H1 (cell line): ENCODE measurements at regions not wholly inside any gene's neighbourhood (a gene's known extent, or its start where the extent isn't known, plus 50 kb on each side); places are given as distances from the start of the nearest gene placed in this dataset.

Experiments used
- CTCF ChIA-PET: fragments of 300-600 bp; sonication (Branson Sonifier 250); formaldehyde crosslinking; loops from one replicate; lab custom pipeline; 2021; ENCODE audit not compliant: partially characterized antibody; lab: Charles Lee
- POLR2A ChIA-PET: fragments of 300-600 bp; sonication (Branson Sonifier 250); formaldehyde crosslinking; loops from one replicate; lab custom pipeline; 2021; ENCODE audit warnings: inconsistent platforms; ENCODE audit not compliant: partially characterized antibody; lab: Charles Lee
- DNase-seq, 2 experiments: peaks; one replicate each; pipeline versions ENCODE4 v3.0.0 to v3.0.0-alpha.2; 2010 to 2022; ENCODE audit warnings: low spot score in 2 of 2, low read depth in 1 of 2, mixed read lengths in 1 of 2
- FAIRE-seq: peaks from 2 replicates; lab custom pipeline; 2011; peaks lifted over from hg19 to GRCh38; lab: Jason Lieb, UNC
- H2AFZ ChIP-seq: 2 replicates; pipeline ENCODE4 v1.8.1; 2012; ENCODE audit warnings: low read length, inconsistent platforms
- H2AK5ac ChIP-seq: 2 replicates; pipeline ENCODE4 v1.6.1; 2013; ENCODE audit warnings: low read depth, low read length
- H2BK120ac ChIP-seq: replicated peaks from 2 replicates; pipeline ENCODE3; 2013; ENCODE audit warnings: low read depth, low read length, inconsistent platforms
- H2BK12ac ChIP-seq: 2 replicates; pipeline ENCODE4 v1.6.1; 2013; ENCODE audit warnings: low read depth, low read length
- H2BK15ac ChIP-seq: 2 replicates; pipeline ENCODE4 v1.6.1; 2013; ENCODE audit warnings: low read length
- H2BK20ac ChIP-seq: 2 replicates; pipeline ENCODE4 v1.6.1; 2013; ENCODE audit warnings: low read length
- H2BK5ac ChIP-seq: 2 replicates; pipeline ENCODE4 v1.6.1; 2013; ENCODE audit warnings: low read depth, low read length
- H3K14ac ChIP-seq: 2 replicates; pipeline ENCODE4 v1.6.1; 2013; ENCODE audit warnings: inconsistent platforms; ENCODE audit not compliant: insufficient read length
- H3K18ac ChIP-seq: 2 replicates; pipeline ENCODE4 v1.6.1; 2013; ENCODE audit warnings: low read length; ENCODE audit errors: extremely low read depth
- H3K23ac ChIP-seq: 2 replicates; pipeline ENCODE4 v1.6.1; 2013; ENCODE audit warnings: inconsistent platforms; ENCODE audit not compliant: insufficient read length
- H3K23me2 ChIP-seq: 2 replicates; pipeline ENCODE4 v1.6.1; 2013; ENCODE audit warnings: low read depth, low read length
- H3K27ac ChIP-seq: 2 replicates; pipeline ENCODE4 v1.6.1; 2011; ENCODE audit warnings: low read depth, low read length, inconsistent platforms
- H3K27me3 ChIP-seq, 4 experiments: replicated peaks in 1 of 4; 1 replicate in 1 of 4; 2 replicates in 3 of 4; pipeline versions ENCODE4 v1.6.1 to v1.8.1; 2011 to 2013; ENCODE audit warnings: low read length in 3 of 4, mild to moderate bottlenecking in 3 of 4, inconsistent platforms in 2 of 4, mixed read lengths in 2 of 4, moderate library complexity in 1 of 4; ENCODE audit not compliant: control insufficient read depth in 3 of 4, insufficient read depth in 3 of 4; ENCODE audit errors: extremely low read depth in 1 of 4
- H3K36me3 ChIP-seq, 4 experiments: 2 replicates each; pipeline versions ENCODE4 v1.6.1 to v1.8.1; 2011 to 2013; ENCODE audit warnings: mild to moderate bottlenecking in 4 of 4, low read length in 3 of 4, moderate library complexity in 2 of 4, control low read depth in 1 of 4, inconsistent platforms in 1 of 4; ENCODE audit not compliant: insufficient read depth in 4 of 4, control insufficient read depth in 2 of 4
- H3K4ac ChIP-seq: replicated peaks from 2 replicates; pipeline ENCODE3; 2013; ENCODE audit warnings: low read length, low read depth, mixed read lengths, inconsistent platforms; ENCODE audit not compliant: insufficient read length
- H3K4me1 ChIP-seq, 4 experiments: replicated peaks in 1 of 4; 1 replicate in 1 of 4; 2 replicates in 3 of 4; pipeline versions ENCODE4 v1.6.1 to v1.8.1; 2011 to 2013; ENCODE audit warnings: low read length in 3 of 4, inconsistent platforms in 2 of 4, mixed read lengths in 1 of 4; ENCODE audit not compliant: insufficient read depth in 4 of 4, control insufficient read depth in 3 of 4
- H3K4me2 ChIP-seq, 2 experiments: 2 replicates each; pipeline versions ENCODE4 v1.6.1 to v1.8.1; 2011 to 2013; ENCODE audit warnings: low read depth in 2 of 2, low read length in 2 of 2, control low read depth in 1 of 2, inconsistent platforms in 1 of 2, mild to moderate bottlenecking in 1 of 2; ENCODE audit not compliant: insufficient read depth in 1 of 2
- H3K4me3 ChIP-seq, 4 experiments: fragments of 200-600, 300-600 bp in 1 of 4; sonication (generic), shearing (Covaris generic), sonication (Bioruptor Twin) in 1 of 4; 2 replicates each; pipeline versions ENCODE4 v1.5.1 to v1.8.1; 2011 to 2016; ENCODE audit warnings: low read length in 4 of 4, low read depth in 3 of 4, control low read depth in 2 of 4, inconsistent platforms in 2 of 4, mild to moderate bottlenecking in 2 of 4, mixed read lengths in 1 of 4, moderate library complexity in 1 of 4; ENCODE audit not compliant: insufficient read depth in 2 of 4; ENCODE audit errors: extremely low read depth in 1 of 4
- H3K56ac ChIP-seq: replicated peaks from 2 replicates; pipeline ENCODE3; 2013; ENCODE audit warnings: low read depth, mild to moderate bottlenecking, mixed read lengths, low read length, inconsistent platforms; ENCODE audit not compliant: insufficient read length
- H3K79me1 ChIP-seq: 2 replicates; pipeline ENCODE4 v1.6.1; 2013; ENCODE audit warnings: low read depth, low read length, control low read depth
- H3K79me2 ChIP-seq, 2 experiments: 2 replicates each; pipeline versions ENCODE4 v1.6.1 to v1.8.1; 2012 to 2013; ENCODE audit warnings: low read length in 2 of 2, mild to moderate bottlenecking in 2 of 2, inconsistent platforms in 1 of 2; ENCODE audit not compliant: insufficient read depth in 2 of 2, control insufficient read depth in 1 of 2
- H3K9ac ChIP-seq, 4 experiments: replicated peaks in 1 of 4; 1 replicate in 1 of 4; 2 replicates in 3 of 4; pipeline versions ENCODE4 v1.6.1 to v1.8.1; 2011 to 2013; ENCODE audit warnings: low read depth in 3 of 4, low read length in 3 of 4, control low read depth in 2 of 4, mild to moderate bottlenecking in 2 of 4, moderate library complexity in 2 of 4, inconsistent platforms in 1 of 4; ENCODE audit errors: extremely low read depth in 1 of 4
- H3K9me3 ChIP-seq, 2 experiments: 2 replicates each; pipeline versions ENCODE4 v1.6.1 to v1.8.1; 2012 to 2013; ENCODE audit warnings: mild to moderate bottlenecking in 2 of 2, moderate library complexity in 2 of 2, control low read depth in 1 of 2, inconsistent platforms in 1 of 2, low read depth in 1 of 2, low read length in 1 of 2, mixed read lengths in 1 of 2; ENCODE audit not compliant: insufficient read depth in 2 of 2
- H4K20me1 ChIP-seq, 2 experiments: replicated peaks in 1 of 2; 2 replicates each; pipeline versions ENCODE3 to v1.8.1; 2011 to 2013; ENCODE audit warnings: inconsistent platforms in 2 of 2, low read length in 2 of 2, mild to moderate bottlenecking in 1 of 2; ENCODE audit not compliant: insufficient read depth in 2 of 2, control insufficient read depth in 1 of 2
- H4K5ac ChIP-seq: 2 replicates; pipeline ENCODE4 v1.6.1; 2013; ENCODE audit warnings: low read length, low read depth, mixed read lengths, inconsistent platforms; ENCODE audit not compliant: insufficient read length
- H4K8ac ChIP-seq: 2 replicates; pipeline ENCODE4 v1.8.0; 2013; ENCODE audit warnings: mild to moderate bottlenecking, moderate library complexity, low read length, inconsistent platforms; ENCODE audit not compliant: insufficient read depth; ENCODE audit errors: extremely low read depth
- H4K91ac ChIP-seq: replicated peaks from 2 replicates; pipeline ENCODE3; 2013; ENCODE audit warnings: low read length, mixed read lengths, inconsistent platforms; ENCODE audit not compliant: insufficient read length
- PHF8 ChIP-seq: fragments of 200-600 bp; sonication (generic); conservative IDR thresholded peaks from 2 replicates; pipeline ENCODE4 v1.7.1; 2012; ENCODE audit warnings: low read depth, mild to moderate bottlenecking, inconsistent platforms, low read length, moderate library complexity
- WGBS, 2 experiments: shearing (Covaris generic) in 1 of 2; methylation state at CpG; one replicate each; pipeline versions ENCODE4 v1.1.6 to v1.1.7; 2013 to 2015; ENCODE audit warnings: low lambda C conversion rate in 2 of 2, mixed read lengths in 2 of 2, inconsistent platforms in 1 of 2, low coverage in 1 of 2, missing lambda C conversion rate in 1 of 2; ENCODE audit not compliant: insufficient replicate concordance in 2 of 2, insufficient coverage in 1 of 2, insufficient read length in 1 of 2; ENCODE audit errors: extremely low coverage in 1 of 2, missing lambda C conversion rate in 1 of 2; 5-methylcytosine and 5-hydroxymethylcytosine counted together

GRCh38 chr21:27831177-27831576 lies 864.3 kb upstream of the ADAMTS5 start:
- POLR2A ChIA-PET: no interaction called here
- H3K36me3 ChIP-seq: no peaks in the 10 kb centered on the region
- no peak overlapping the region for H3K27ac ChIP-seq
- H2BK120ac ChIP-seq: no peak overlapping the region
- H3K4me1 ChIP-seq: no peaks in the 10 kb centered on the region
- DNase-seq (no peak), FAIRE-seq (no peak)
- no peak overlapping the region for H3K14ac ChIP-seq
- H2BK20ac ChIP-seq: no peak overlapping the region
- no peaks in the 10 kb centered on the region for H3K79me2 ChIP-seq
- H3K18ac ChIP-seq: no peak overlapping the region
- H3K27me3 ChIP-seq: no peaks in the 10 kb centered on the region
- CTCF ChIA-PET: no interaction called here
- H3K79me1 ChIP-seq: no peaks in the 10 kb centered on the region
- H4K8ac ChIP-seq: no peak overlapping the region
- no peak overlapping the region for H3K23ac ChIP-seq
- no peak overlapping the region for H4K5ac ChIP-seq
- H3K56ac ChIP-seq: no peak overlapping the region
- H3K4me3 ChIP-seq: no peak overlapping the region
- H3K4me2 ChIP-seq: no peak overlapping the region
- no peak overlapping the region for H4K91ac ChIP-seq
- no peak overlapping the region for H2BK15ac ChIP-seq
- no peak overlapping the region for H2AFZ ChIP-seq
- H3K4ac ChIP-seq: no peak overlapping the region
- H4K20me1 ChIP-seq: no peaks in the 10 kb centered on the region
- WGBS, 2 experiments: 93% methylated on average over 1 of the region's 1 CpG; no CpG with 5 or more reads in 1 of the 2 experiments
- no peak for TF ChIP-seq PHF8
- no peak overlapping the region for H2AK5ac ChIP-seq
- no peak overlapping the region for H2BK12ac ChIP-seq
- no peak overlapping the region for H2BK5ac ChIP-seq
- no peak overlapping the region for H3K9ac ChIP-seq
- no peaks in the 10 kb centered on the region for H3K23me2 ChIP-seq
- no peaks in the 10 kb centered on the region for H3K9me3 ChIP-seq
